GM12878 (cell line): ENCODE measurements at regions not wholly inside any gene's neighbourhood (a gene's known extent, or its start where the extent isn't known, plus 50 kb on each side); places are given as distances from the start of the nearest gene placed in this dataset.

ENCODE experiments used
- ATAC-seq: fragments of 200-7000 bp; cut with Tn5 transposase; 3 replicates; pipeline ENCODE4 v1.9.1; 2020; ENCODE audit warnings: mild to moderate bottlenecking, moderate library complexity
- BruUV-seq: library from RNA; stranded (reverse); fragments of 400-500 nt; replicated peaks from 2 replicates; lab custom pipeline; 2021; lab: Mats Ljungman, UMichigan
- CTCF ChIA-PET: fragments of 300-600 bp; sonication (Branson Sonifier 250); formaldehyde crosslinking; extraction: SDS; loops from one replicate; lab custom pipeline; 2021; ENCODE audit warnings: inconsistent platforms; lab: Yijun Ruan, JAX
- POLR2A ChIA-PET: fragments of 350-600 bp; formaldehyde crosslinking; extraction: SDS; loops from one replicate; lab custom pipeline; 2021; ENCODE audit warnings: inconsistent platforms; lab: Charles Lee
- RAD21 ChIA-PET: fragments of 300-600 bp; sonication (Branson Sonifier 250); formaldehyde crosslinking; loops from one replicate; lab custom pipeline; 2023; ENCODE audit warnings: antibody characterized with exemption; ENCODE audit not compliant: unreplicated experiment; lab: Charles Lee
- SMC1A ChIA-PET: fragments of 300-600 bp; sonication (Branson Sonifier 250); formaldehyde crosslinking; loops from one replicate; lab custom pipeline; 2023; ENCODE audit not compliant: unreplicated experiment, uncharacterized antibody; lab: Charles Lee
- DNase-seq: peaks from one replicate; pipeline ENCODE4 v3.0.0-alpha.2; 2011; ENCODE audit warnings: low read depth, low spot score
- FAIRE-seq: peaks from 3 replicates; lab custom pipeline; 2011; peaks lifted over from hg19 to GRCh38; lab: Jason Lieb, UNC
- H2AFZ ChIP-seq: 2 replicates; pipeline ENCODE4 v1.6.0; 2011; ENCODE audit warnings: low read depth, low read length, control low read depth; ENCODE audit not compliant: control insufficient read depth
- H3K27ac ChIP-seq: 2 replicates; pipeline ENCODE4 v1.5.1; 2011; ENCODE audit warnings: control low read depth; ENCODE audit not compliant: control insufficient read depth, insufficient read depth
- H3K27me3 ChIP-seq, 2 experiments: replicated peaks in 1 of 2; 2 replicates each; pipeline versions ENCODE4 v1.6.0 to v1.6.1; 2011; ENCODE audit warnings: low read length in 1 of 2; ENCODE audit not compliant: control insufficient read depth in 2 of 2, insufficient read depth in 2 of 2
- H3K36me3 ChIP-seq, 2 experiments: 2 replicates each; pipeline ENCODE4 v1.5.1; 2011; ENCODE audit warnings: low read length in 1 of 2; ENCODE audit not compliant: control insufficient read depth in 2 of 2, insufficient read depth in 2 of 2
- H3K4me1 ChIP-seq: 2 replicates; pipeline ENCODE4 v1.6.1; 2011; ENCODE audit warnings: mild to moderate bottlenecking, low read length, moderate library complexity, mixed read lengths; ENCODE audit not compliant: control insufficient read depth, insufficient read depth
- H3K4me2 ChIP-seq: 2 replicates; pipeline ENCODE4 v1.6.0; 2011; ENCODE audit warnings: control low read depth; ENCODE audit not compliant: control insufficient read depth, insufficient read depth
- H3K4me3 ChIP-seq: fragments of 200-600 bp; sonication (generic); 2 replicates; pipeline ENCODE4 v1.5.1; 2016
- H3K79me2 ChIP-seq: 2 replicates; pipeline ENCODE4 v1.6.0; 2011; ENCODE audit warnings: low read length; ENCODE audit not compliant: control insufficient read depth, insufficient read depth
- H3K9ac ChIP-seq: 2 replicates; pipeline ENCODE4 v1.8.0; 2011; ENCODE audit warnings: low read length, control low read depth, mixed read lengths; ENCODE audit not compliant: control insufficient read depth, insufficient read depth
- H3K9me3 ChIP-seq: replicated peaks from 3 replicates; pipeline ENCODE4 v1.5.1; 2011; ENCODE audit warnings: mild to moderate bottlenecking, low read length; ENCODE audit not compliant: control insufficient read depth, insufficient read depth
- H4K20me1 ChIP-seq: 2 replicates; pipeline ENCODE4 v1.6.0; 2011; ENCODE audit not compliant: control insufficient read depth, insufficient read depth
- E4F1 ChIP-seq: fragments of 450-650 bp; IDR thresholded peaks from 2 replicates; pipeline ENCODE4 v1.6.1; 2018; ENCODE audit warnings: borderline replicate concordance, mild to moderate bottlenecking; ENCODE audit not compliant: partially characterized antibody
- HDGF ChIP-seq: fragments of 450-650 bp; IDR thresholded peaks from 2 replicates; pipeline ENCODE4 v1.6.1; 2016; ENCODE audit warnings: antibody characterized with exemption
- MTA3 ChIP-seq: IDR thresholded peaks from 2 replicates; pipeline ENCODE4 v1.6.1; 2012; ENCODE audit warnings: low read length, inconsistent platforms, borderline replicate concordance
- NR2F1 ChIP-seq: fragments of 450-650 bp; conservative IDR thresholded peaks from 2 replicates; pipeline ENCODE4 v1.6.1; 2017; ENCODE audit warnings: mild to moderate bottlenecking
- RFX5 ChIP-seq: IDR thresholded peaks from 2 replicates; pipeline ENCODE4 v1.6.1; 2011; ENCODE audit warnings: low read depth, low read length, improper control_type of control experiment
- ZBTB4 ChIP-seq: fragments of 450-650 bp; formaldehyde crosslinking; IDR thresholded peaks from 2 replicates; pipeline ENCODE4 v1.4.0; 2022; ENCODE audit warnings: mild to moderate bottlenecking, moderate library complexity
- ZSCAN29 ChIP-seq: fragments of 450-650 bp; IDR thresholded peaks from 2 replicates; pipeline ENCODE4 v1.6.1; 2017; ENCODE audit warnings: mild to moderate bottlenecking, moderate library complexity
- WGBS: methylation state at CpG from one replicate; pipeline ENCODE4 v1.1.6; 2016; ENCODE audit warnings: low lambda C conversion rate; ENCODE audit not compliant: insufficient replicate concordance, insufficient coverage; ENCODE audit errors: missing lambda C conversion rate; 5-methylcytosine and 5-hydroxymethylcytosine counted together
- in situ Hi-C: fragments of 300-500 bp; cut with MboI; formaldehyde crosslinking; loops from 9 replicates; pipeline ENCODE4 v1.14.3; 2018; ENCODE audit warnings: mixed read lengths
- intact Hi-C: fragments of 100-400 bp; cut with micrococcal nuclease; formaldehyde crosslinking; loops from one replicate; pipeline ENCODE4 v1.14.2; 2022; ENCODE audit not compliant: unreplicated experiment
- TF ChIP-seq, protein P1 (sequence below): fragments of 450-650 bp; IDR thresholded peaks from 2 replicates; pipeline ENCODE4 v1.6.1; 2016; ENCODE audit warnings: mild to moderate bottlenecking, moderate library complexity, borderline replicate concordance

GRCh38 chr20:60395991-60396390 lies 437.8 kb downstream of the CDH26 start:
- H4K20me1 ChIP-seq, result no peaks in the 10 kb centered on the region
- ChIA-PET POLR2A (no interaction called here), SMC1A (no interaction called here), CTCF (no interaction called here), RAD21 (no interaction called here)
- in situ Hi-C loops (no loop called here), intact Hi-C loops (no loop called here)
- H3K36me3 ChIP-seq, result no peaks in the 10 kb centered on the region
- no peak overlapping the region for H3K4me2 ChIP-seq
- H3K27ac ChIP-seq, result no peak overlapping the region
- no TSS peak for BruUV-seq
- no peak overlapping the region for H2AFZ ChIP-seq
- H3K9me3 ChIP-seq, result no peaks in the 10 kb centered on the region; the same call in 2 of the 3 replicates
- no peak for DNase-seq
- no peak overlapping the region for H3K9ac ChIP-seq
- no peaks in the 10 kb centered on the region for H3K27me3 ChIP-seq
- WGBS, result 0% methylated on average over 3 of the region's 3 CpGs
- no peak for ATAC-seq
- TF ChIP-seq ZBTB4, result no peak
- no peak for TF ChIP-seq ZSCAN29
- no peak for TF ChIP-seq HDGF
- TF ChIP-seq E4F1, result no peak
- TF ChIP-seq NR2F1, result no peak
- TF ChIP-seq MTA3, result no peak
- TF ChIP-seq, protein P1, sequence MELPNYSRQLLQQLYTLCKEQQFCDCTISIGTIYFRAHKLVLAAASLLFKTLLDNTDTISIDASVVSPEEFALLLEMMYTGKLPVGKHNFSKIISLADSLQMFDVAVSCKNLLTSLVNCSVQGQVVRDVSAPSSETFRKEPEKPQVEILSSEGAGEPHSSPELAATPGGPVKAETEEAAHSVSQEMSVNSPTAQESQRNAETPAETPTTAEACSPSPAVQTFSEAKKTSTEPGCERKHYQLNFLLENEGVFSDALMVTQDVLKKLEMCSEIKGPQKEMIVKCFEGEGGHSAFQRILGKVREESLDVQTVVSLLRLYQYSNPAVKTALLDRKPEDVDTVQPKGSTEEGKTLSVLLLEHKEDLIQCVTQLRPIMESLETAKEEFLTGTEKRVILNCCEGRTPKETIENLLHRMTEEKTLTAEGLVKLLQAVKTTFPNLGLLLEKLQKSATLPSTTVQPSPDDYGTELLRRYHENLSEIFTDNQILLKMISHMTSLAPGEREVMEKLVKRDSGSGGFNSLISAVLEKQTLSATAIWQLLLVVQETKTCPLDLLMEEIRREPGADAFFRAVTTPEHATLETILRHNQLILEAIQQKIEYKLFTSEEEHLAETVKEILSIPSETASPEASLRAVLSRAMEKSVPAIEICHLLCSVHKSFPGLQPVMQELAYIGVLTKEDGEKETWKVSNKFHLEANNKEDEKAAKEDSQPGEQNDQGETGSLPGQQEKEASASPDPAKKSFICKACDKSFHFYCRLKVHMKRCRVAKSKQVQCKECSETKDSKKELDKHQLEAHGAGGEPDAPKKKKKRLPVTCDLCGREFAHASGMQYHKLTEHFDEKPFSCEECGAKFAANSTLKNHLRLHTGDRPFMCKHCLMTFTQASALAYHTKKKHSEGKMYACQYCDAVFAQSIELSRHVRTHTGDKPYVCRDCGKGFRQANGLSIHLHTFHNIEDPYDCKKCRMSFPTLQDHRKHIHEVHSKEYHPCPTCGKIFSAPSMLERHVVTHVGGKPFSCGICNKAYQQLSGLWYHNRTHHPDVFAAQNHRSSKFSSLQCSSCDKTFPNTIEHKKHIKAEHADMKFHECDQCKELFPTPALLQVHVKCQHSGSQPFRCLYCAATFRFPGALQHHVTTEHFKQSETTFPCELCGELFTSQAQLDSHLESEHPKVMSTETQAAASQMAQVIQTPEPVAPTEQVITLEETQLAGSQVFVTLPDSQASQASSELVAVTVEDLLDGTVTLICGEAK, result no peak
- TF ChIP-seq RFX5, result no peak
- H3K4me3 ChIP-seq, result no peak overlapping the region
- no peaks in the 10 kb centered on the region for H3K4me1 ChIP-seq
- no peaks in the 10 kb centered on the region for H3K79me2 ChIP-seq
- FAIRE-seq, result no peak
